ENCODE measurements at regions not wholly inside any gene's neighbourhood (a gene's known extent, or its start where the extent isn't known, plus 50 kb on each side); places are given as distances from the start of the nearest gene placed in this dataset.

GRCh38 chr5:114903767-114904166 is 265.9 kb downstream of the TRIM36 start (continued):
- no peak for TF ChIP-seq ZBTB33 (IDR thresholded peaks at IDR 0.05; ENCODE audit: extremely low read depth, insufficient replicate concordance, low read length)

GRCh38 chr5:114898602-114899001 is 271.1 kb downstream of the TRIM36 start:
- H3K27me3 ChIP-seq (ENCODE audit: insufficient read depth, low read length), result 0 out of 2 replicates have a peak, but pooled peaks cover 6% of the 10 kb centered on the region
- no peaks in the 10 kb centered on the region for H3K36me3 ChIP-seq (ENCODE audit: control insufficient read depth in 1 of 2, insufficient read depth in 2 of 2, low read length in 2 of 2)
- no peak overlapping the region for H3K9ac ChIP-seq (ENCODE audit: low read length)
- ChIA-PET RAD21 (ENCODE audit: low non-redundant PET in 1 of 2, low total read pairs in 2 of 2, uncharacterized antibody in 2 of 2, unreplicated experiment in 2 of 2) (no interaction called here), POLR2A (no interaction called here), CTCF (no interaction called here)
- H3K27ac ChIP-seq (ENCODE audit: low read depth, low read length), result no peak overlapping the region
- DNase-seq (ENCODE audit: low read depth, low spot score), result peak; percentile 6
- H3K4me2 ChIP-seq (ENCODE audit: low read length), result no peak overlapping the region
- no peak overlapping the region for H2AFZ ChIP-seq (ENCODE audit: low read depth, low read length, poor library complexity, severe bottlenecking)
- H3K4me3 ChIP-seq (replicated peaks in 1 of 2; ENCODE audit: low read depth in 1 of 2, low read length in 2 of 2), result no peak overlapping the region
- no TSS peak for BruUV-seq (replicated peaks)
- no peak for ATAC-seq
- TF ChIP-seq RAD21 (IDR thresholded peaks at IDR 0.05; ENCODE audit: low read depth) (peak; percentile 39; the same call in 1 of the 2 replicates), TCF7L2 (IDR thresholded peaks at IDR 0.05; ENCODE audit: borderline replicate concordance, extremely low read depth, insufficient read depth, insufficient read length) (no peak), CTCF (IDR thresholded peaks at IDR 0.05 in 2 of 3, conservative IDR thresholded peaks at IDR 0.05 in 1 of 3; ENCODE audit: borderline replicate concordance in 1 of 3, insufficient read depth in 1 of 3, low read depth in 2 of 3, low read length in 2 of 3) (peak in 1 of 3 experiments; percentile 22; a peak in 1 of 6 replicates)
- intact Hi-C loops (cut with micrococcal nuclease), result no loop called here
- no peaks in the 10 kb centered on the region for H3K9me2 ChIP-seq (ENCODE audit: insufficient read depth)
- H4K20me1 ChIP-seq (ENCODE audit: insufficient read depth), result no peaks in the 10 kb centered on the region
- H3K79me2 ChIP-seq (ENCODE audit: insufficient read depth, low read length), result no peaks in the 10 kb centered on the region
- no peaks in the 10 kb centered on the region for H3K9me3 ChIP-seq (ENCODE audit: control insufficient read depth in 1 of 2, insufficient read depth in 1 of 2, low read depth in 1 of 2, low read length in 2 of 2)
- no peaks in the 10 kb centered on the region for H3K4me1 ChIP-seq (ENCODE audit: control insufficient read depth in 1 of 2, insufficient read depth in 2 of 2, low read length in 2 of 2)
